ENCODE measurements at regions not wholly inside any gene's neighbourhood (a gene's known extent, or its start where the extent isn't known, plus 50 kb on each side); places are given as distances from the start of the nearest gene placed in this dataset.

- peaks cover 23% of the 10 kb centered on the region for H3K4me1 Mint-ChIP-seq (ENCODE audit: unreplicated experiment)
- no peak overlapping the region for H3K4me3 Mint-ChIP-seq
- no peak for TF ChIP-seq CTCF (conservative IDR thresholded peaks at IDR 0.05)
- no peaks in the 10 kb centered on the region for H3K27me3 Mint-ChIP-seq
- H3K9me3 Mint-ChIP-seq = no peaks in the 10 kb centered on the region
- no peak for DNase-seq (ENCODE audit: extremely low spot score, unreplicated experiment)
- no peaks in the 10 kb centered on the region for H3K36me3 Mint-ChIP-seq
- H3K27ac Mint-ChIP-seq = no peak overlapping the region
Observed at GRCh38 chr18:73693091-73693490, 454.5 kb downstream of the FBXO15 start.

DNA sequence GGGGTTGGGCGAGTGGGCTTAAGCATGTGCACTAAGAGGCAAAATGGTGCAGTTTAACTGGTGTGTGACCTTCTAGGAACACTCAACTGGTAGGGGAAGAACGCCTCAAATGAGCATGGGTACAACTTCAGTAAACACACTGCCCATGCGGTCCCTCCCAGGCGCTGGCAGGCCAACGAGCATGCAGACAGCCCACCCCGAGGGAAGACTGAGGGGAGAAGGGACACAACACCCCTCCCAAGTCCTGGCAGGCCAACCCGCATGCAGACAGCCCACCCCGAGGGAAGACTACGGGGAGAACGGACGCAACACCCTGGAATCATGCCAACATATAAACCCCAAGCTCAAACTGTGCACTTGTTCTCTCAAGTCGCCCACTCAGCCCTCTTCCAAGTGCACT is 456.0 kb downstream of the FBXO15 start:
- Mint-ChIP-seq H3K27me3 (no peaks in the 10 kb centered on the region), H3K4me1 (ENCODE audit: unreplicated experiment) (peaks cover 26% of the 10 kb centered on the region), H3K36me3 (no peaks in the 10 kb centered on the region), H3K9me3 (no peaks in the 10 kb centered on the region), H3K27ac (no peak overlapping the region), H3K4me3 (no peak overlapping the region)
- no peak for DNase-seq (ENCODE audit: extremely low spot score, unreplicated experiment)
- TF ChIP-seq CTCF (conservative IDR thresholded peaks at IDR 0.05) = no peak

DNA sequence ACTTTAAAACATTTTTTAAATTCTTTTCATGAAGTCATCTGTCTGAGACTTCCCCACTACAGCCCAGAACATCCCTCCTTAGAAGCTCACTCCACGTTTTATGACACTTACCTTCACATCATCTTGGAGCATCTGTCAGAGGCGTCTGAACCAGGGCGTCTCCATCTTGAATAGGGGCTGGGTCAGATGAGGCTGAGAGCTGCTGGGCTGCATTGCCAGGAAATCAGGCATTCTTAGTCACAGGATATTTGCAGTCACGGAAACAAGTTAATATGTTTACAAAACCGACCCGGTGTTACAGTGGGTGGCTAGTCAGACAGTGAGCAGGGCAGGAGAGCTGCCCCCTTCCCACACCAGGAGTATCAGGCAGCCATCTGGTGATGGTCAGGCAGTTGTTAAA is 456.5 kb downstream of the FBXO15 start:
- Mint-ChIP-seq H3K4me1 (ENCODE audit: unreplicated experiment) (peaks cover 26% of the 10 kb centered on the region), H3K27me3 (no peaks in the 10 kb centered on the region), H3K9me3 (no peaks in the 10 kb centered on the region), H3K27ac (no peak overlapping the region), H3K4me3 (no peak overlapping the region), H3K36me3 (no peaks in the 10 kb centered on the region)
- DNase-seq (ENCODE audit: extremely low spot score, unreplicated experiment) = no peak
- no peak for TF ChIP-seq CTCF (conservative IDR thresholded peaks at IDR 0.05)

DNA sequence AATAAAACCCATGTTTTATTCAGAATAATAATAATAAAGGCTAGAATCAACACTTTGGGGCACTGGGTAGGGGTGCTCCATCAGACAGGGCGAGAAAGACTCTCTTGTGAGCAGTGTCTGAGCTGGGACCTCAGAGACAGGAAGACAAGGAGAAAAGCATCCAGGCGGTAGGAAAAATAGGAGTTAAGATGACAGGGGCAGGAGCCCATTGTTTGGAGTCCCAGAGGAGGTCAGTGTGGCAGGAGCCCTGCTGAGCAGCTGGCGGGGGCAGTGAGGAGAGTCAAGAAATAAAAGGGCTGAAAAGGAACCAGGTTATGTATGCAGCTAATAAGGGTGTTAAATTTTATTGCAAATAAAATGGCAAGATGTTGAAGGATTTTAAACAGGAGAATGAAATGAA is 457.4 kb downstream of the FBXO15 start:
- TF ChIP-seq CTCF (conservative IDR thresholded peaks at IDR 0.05) = no peak
- Mint-ChIP-seq H3K27me3 (no peaks in the 10 kb centered on the region), H3K9me3 (no peaks in the 10 kb centered on the region), H3K4me1 (ENCODE audit: unreplicated experiment) (peaks cover 26% of the 10 kb centered on the region), H3K27ac (no peak overlapping the region), H3K36me3 (no peaks in the 10 kb centered on the region), H3K4me3 (no peak overlapping the region)
- no peak for DNase-seq (ENCODE audit: extremely low spot score, unreplicated experiment)

GRCh38 chr18:73688851-73689711 is 458.6 kb downstream of the FBXO15 start:
- DNase-seq (ENCODE audit: extremely low spot score, unreplicated experiment) = no peak
- Mint-ChIP-seq H3K4me1 (ENCODE audit: unreplicated experiment) (peaks cover 26% of the 10 kb centered on the region), H3K4me3 (peak overlapping the region; percentile 47), H3K27ac (peak overlapping the region; percentile 9), H3K36me3 (no peaks in the 10 kb centered on the region), H3K27me3 (no peaks in the 10 kb centered on the region), H3K9me3 (no peaks in the 10 kb centered on the region)
- no peak for TF ChIP-seq CTCF (conservative IDR thresholded peaks at IDR 0.05)

All from type B pancreatic cell (in vitro differentiated cells).